SK-N-SH (cell line): ENCODE measurements at regions not wholly inside any gene's neighbourhood (a gene's known extent, or its start where the extent isn't known, plus 50 kb on each side); places are given as distances from the start of the nearest gene placed in this dataset.

Source experiments
- CTCF ChIA-PET: fragments of 300-600, 350-600 bp; formaldehyde crosslinking; extraction: SDS; loops from one replicate; lab custom pipeline; 2021; lab: Yijun Ruan, JAX
- POLR2A ChIA-PET: fragments of 350-600 bp; sonication (Branson Sonifier 250); formaldehyde crosslinking; extraction: SDS; loops from one replicate; lab custom pipeline; 2020; ENCODE audit warnings: antibody characterized with exemption, inconsistent platforms; lab: Yijun Ruan, JAX
- DNase-seq: peaks from one replicate; pipeline ENCODE4 v3.0.0; 2012
- H2AFZ ChIP-seq: fragments of 200-600 bp; sonication (generic); 2 replicates; pipeline ENCODE4 v1.8.1; 2016; ENCODE audit warnings: antibody characterized with exemption, mild to moderate bottlenecking, low read depth
- H3F3A ChIP-seq: fragments of 200-600 bp; sonication (generic); replicated peaks from 2 replicates; pipeline ENCODE3; 2016; ENCODE audit warnings: antibody characterized with exemption, mild to moderate bottlenecking; ENCODE audit not compliant: insufficient read depth
- H3K27ac ChIP-seq, 2 experiments: fragments of 200-500 bp in 1 of 2; fragments of 200-600 bp in 1 of 2; sonication (Bioruptor generic) in 1 of 2; sonication (generic), shearing (Covaris generic) in 1 of 2; 2 replicates each; pipeline versions ENCODE4 v1.5.1 to v1.6.1; 2014 to 2016; ENCODE audit warnings: low read depth in 2 of 2, inconsistent platforms in 1 of 2, low read length in 1 of 2, mild to moderate bottlenecking in 1 of 2, mixed read lengths in 1 of 2
- H3K27me3 ChIP-seq: fragments of 200-600 bp; sonication (generic), shearing (Covaris generic); 2 replicates; pipeline ENCODE4 v1.6.1; 2016; ENCODE audit warnings: mixed run types; ENCODE audit not compliant: insufficient read depth
- H3K36me3 ChIP-seq, 2 experiments: fragments of 200-500 bp in 1 of 2; fragments of 200-600 bp in 1 of 2; sonication (Bioruptor generic) in 1 of 2; sonication (generic) in 1 of 2; replicated peaks in 1 of 2; 2 replicates each; pipeline versions ENCODE3 to v1.5.1; 2014 to 2016; ENCODE audit warnings: low read length in 1 of 2, mild to moderate bottlenecking in 1 of 2; ENCODE audit not compliant: insufficient read depth in 2 of 2, control insufficient read depth in 1 of 2
- H3K4me1 ChIP-seq, 2 experiments: fragments of 200-500 bp in 1 of 2; fragments of 200-600 bp in 1 of 2; sonication (Bioruptor generic) in 1 of 2; sonication (generic), shearing (Covaris generic) in 1 of 2; 2 replicates each; pipeline versions ENCODE4 v1.5.1 to v1.6.1; 2014 to 2016; ENCODE audit warnings: low read depth in 1 of 2, low read length in 1 of 2, mixed run types in 1 of 2; ENCODE audit not compliant: insufficient read depth in 2 of 2, control insufficient read depth in 1 of 2
- H3K4me2 ChIP-seq: fragments of 200-600 bp; sonication (generic), shearing (Covaris generic); 2 replicates; pipeline ENCODE4 v1.6.1; 2017; ENCODE audit warnings: mixed run types
- H3K4me3 ChIP-seq, 2 experiments: fragments of 200-500 bp in 1 of 2; fragments of 200-600 bp in 1 of 2; sonication (Bioruptor generic) in 1 of 2; sonication (generic), shearing (Covaris generic) in 1 of 2; 2 replicates each; pipeline versions ENCODE4 v1.5.1 to v1.8.1; 2014 to 2016; ENCODE audit warnings: low read depth in 2 of 2, inconsistent platforms in 1 of 2, low read length in 1 of 2, mild to moderate bottlenecking in 1 of 2, mixed read lengths in 1 of 2, moderate library complexity in 1 of 2
- H3K79me2 ChIP-seq: fragments of 200-600 bp; sonication (generic); 2 replicates; pipeline ENCODE4 v1.8.1; 2017; ENCODE audit warnings: mild to moderate bottlenecking; ENCODE audit not compliant: insufficient read depth
- H3K9ac ChIP-seq: fragments of 200-600 bp; sonication (generic); 2 replicates; pipeline ENCODE4 v1.6.1; 2017; ENCODE audit warnings: mixed run types
- H3K9me2 ChIP-seq: fragments of 200-600 bp; sonication (generic); 2 replicates; pipeline ENCODE4 v1.6.1; 2017; ENCODE audit warnings: mixed run types
- H3K9me3 ChIP-seq: fragments of 200-600 bp; sonication (generic); 2 replicates; pipeline ENCODE4 v1.6.1; 2017; ENCODE audit warnings: mixed run types, mild to moderate bottlenecking, moderate library complexity
- H4K20me1 ChIP-seq: fragments of 200-600 bp; sonication (generic); 2 replicates; pipeline ENCODE4 v1.6.1; 2017; ENCODE audit warnings: mild to moderate bottlenecking, mixed run types; ENCODE audit not compliant: insufficient read depth
- ELF1 ChIP-seq: IDR thresholded peaks from 2 replicates; pipeline ENCODE4 v1.4.0; 2012
- EP300 ChIP-seq, 2 experiments: IDR thresholded peaks; 2 replicates each; pipeline versions ENCODE4 v1.4.0 to v1.6.1; 2012; ENCODE audit warnings: borderline replicate concordance in 1 of 2, low read depth in 1 of 2, low read length in 1 of 2
- FOXM1 ChIP-seq: IDR thresholded peaks from 2 replicates; pipeline ENCODE4 v1.4.0; 2012; ENCODE audit warnings: low read depth, mild to moderate bottlenecking
- JUND ChIP-seq: IDR thresholded peaks from 2 replicates; pipeline ENCODE4 v1.4.0; 2012
- MEF2A ChIP-seq: IDR thresholded peaks from 2 replicates; pipeline ENCODE4 v1.4.0; 2012; ENCODE audit warnings: low read depth, borderline replicate concordance
- NFIC ChIP-seq: IDR thresholded peaks from 2 replicates; pipeline ENCODE4 v1.4.0; 2012; ENCODE audit warnings: borderline replicate concordance
- NRF1 ChIP-seq: IDR thresholded peaks from 2 replicates; pipeline ENCODE4 v1.6.1; 2012; ENCODE audit warnings: low read depth, mild to moderate bottlenecking, low read length
- POLR2AphosphoS5 ChIP-seq: IDR thresholded peaks from 2 replicates; pipeline ENCODE4 v1.6.1; 2012; ENCODE audit warnings: low read depth, low read length
- RAD21 ChIP-seq: IDR thresholded peaks from 2 replicates; pipeline ENCODE4 v1.6.1; 2012; ENCODE audit warnings: mild to moderate bottlenecking, low read length
- RCOR1 ChIP-seq: fragments of 150-350 bp; IDR thresholded peaks from 2 replicates; pipeline ENCODE4 v1.6.1; 2017; ENCODE audit warnings: antibody characterized with exemption, low read length
- RFX5 ChIP-seq: IDR thresholded peaks from 2 replicates; pipeline ENCODE4 v1.6.1; 2012; ENCODE audit warnings: mild to moderate bottlenecking, improper control_type of control experiment, low read length
- RXRA ChIP-seq: IDR thresholded peaks from 2 replicates; pipeline ENCODE4 v1.4.0; 2012; ENCODE audit warnings: low read depth, mild to moderate bottlenecking, borderline replicate concordance
- SMC3 ChIP-seq: IDR thresholded peaks from 2 replicates; pipeline ENCODE4 v1.6.1; 2012; ENCODE audit warnings: low read depth, low read length, improper control_type of control experiment
- TAF1 ChIP-seq: IDR thresholded peaks from 2 replicates; pipeline ENCODE4 v1.6.1; 2012; ENCODE audit warnings: low read depth, mild to moderate bottlenecking, low read length, moderate library complexity, borderline replicate concordance
- TCF12 ChIP-seq: IDR thresholded peaks from 2 replicates; pipeline ENCODE4 v1.4.0; 2012
- WGBS: methylation state at CpG from one replicate; pipeline ENCODE4 v1.1.6; 2017; ENCODE audit warnings: low lambda C conversion rate; 5-methylcytosine and 5-hydroxymethylcytosine counted together
- TF ChIP-seq, protein P1 (sequence below): IDR thresholded peaks from 2 replicates; pipeline ENCODE4; 2012
- TF ChIP-seq, protein P2 (sequence below): IDR thresholded peaks from 2 replicates; pipeline ENCODE4 v1.4.0; 2012; ENCODE audit warnings: low read depth
- TF ChIP-seq, protein P3 (sequence below): fragments of 150-350 bp; IDR thresholded peaks from 2 replicates; pipeline ENCODE4 v1.6.1; 2016; ENCODE audit warnings: mild to moderate bottlenecking, low read depth, low read length
- TF ChIP-seq, protein P4 (sequence below): IDR thresholded peaks from 2 replicates; pipeline ENCODE4 v1.4.0; 2012; ENCODE audit warnings: low read depth, borderline replicate concordance
- TF ChIP-seq, protein P5 (sequence below): fragments of 150-350 bp; IDR thresholded peaks from 2 replicates; pipeline ENCODE4 v1.6.1; 2017; ENCODE audit warnings: antibody characterized with exemption, low read length, low read depth, borderline replicate concordance

DNA sequence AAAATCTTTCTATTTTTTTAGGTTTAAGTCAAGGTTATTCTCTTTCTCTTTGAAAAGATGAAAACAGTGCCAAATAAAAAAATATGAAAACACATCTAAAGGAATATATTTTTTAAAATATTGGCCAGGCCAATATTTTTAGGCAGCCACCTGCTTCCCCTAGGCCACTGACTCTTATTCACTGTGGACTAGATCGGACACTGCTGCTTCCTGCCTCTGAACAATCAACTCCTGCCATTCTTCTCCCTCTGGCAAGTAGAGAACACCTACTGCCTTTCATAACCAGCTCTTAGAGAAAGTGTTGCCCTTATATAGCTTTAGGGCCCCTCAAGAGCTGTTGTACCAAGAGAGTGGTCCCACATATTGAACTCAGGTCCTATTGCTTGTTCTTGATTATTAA is 529.2 kb downstream of the RAPGEF2 start:
- Histone ChIP-seq H2AFZ (no peak overlapping the region), H4K20me1 (no peaks in the 10 kb centered on the region), H3K4me1 (no peaks in the 10 kb centered on the region), H3K4me3 (no peak overlapping the region), H3K79me2 (no peaks in the 10 kb centered on the region), H3K9me2 (no peaks in the 10 kb centered on the region), H3K9me3 (no peaks in the 10 kb centered on the region), H3K27me3 (no peaks in the 10 kb centered on the region), H3K9ac (no peak overlapping the region), H3F3A (no peaks in the 10 kb centered on the region), H3K36me3 (no peaks in the 10 kb centered on the region), H3K27ac (no peak overlapping the region), H3K4me2 (no peak overlapping the region)
- POLR2A ChIA-PET: no interaction called here
- DNase-seq: no peak
- WGBS: 8% methylated on average over 1 of the region's 1 CpG
- TF ChIP-seq RXRA: no peak
- TF ChIP-seq MEF2A: no peak
- TF ChIP-seq JUND: no peak
- TF ChIP-seq, protein P1, sequence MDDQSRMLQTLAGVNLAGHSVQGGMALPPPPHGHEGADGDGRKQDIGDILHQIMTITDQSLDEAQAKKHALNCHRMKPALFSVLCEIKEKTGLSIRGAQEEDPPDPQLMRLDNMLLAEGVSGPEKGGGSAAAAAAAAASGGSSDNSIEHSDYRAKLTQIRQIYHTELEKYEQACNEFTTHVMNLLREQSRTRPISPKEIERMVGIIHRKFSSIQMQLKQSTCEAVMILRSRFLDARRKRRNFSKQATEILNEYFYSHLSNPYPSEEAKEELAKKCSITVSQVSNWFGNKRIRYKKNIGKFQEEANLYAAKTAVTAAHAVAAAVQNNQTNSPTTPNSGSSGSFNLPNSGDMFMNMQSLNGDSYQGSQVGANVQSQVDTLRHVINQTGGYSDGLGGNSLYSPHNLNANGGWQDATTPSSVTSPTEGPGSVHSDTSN: no peak
- no peak for TF ChIP-seq ELF1
- no peak for TF ChIP-seq NFIC
- TF ChIP-seq, protein P2, sequence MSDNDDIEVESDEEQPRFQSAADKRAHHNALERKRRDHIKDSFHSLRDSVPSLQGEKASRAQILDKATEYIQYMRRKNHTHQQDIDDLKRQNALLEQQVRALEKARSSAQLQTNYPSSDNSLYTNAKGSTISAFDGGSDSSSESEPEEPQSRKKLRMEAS: no peak
- TF ChIP-seq, protein P3, sequence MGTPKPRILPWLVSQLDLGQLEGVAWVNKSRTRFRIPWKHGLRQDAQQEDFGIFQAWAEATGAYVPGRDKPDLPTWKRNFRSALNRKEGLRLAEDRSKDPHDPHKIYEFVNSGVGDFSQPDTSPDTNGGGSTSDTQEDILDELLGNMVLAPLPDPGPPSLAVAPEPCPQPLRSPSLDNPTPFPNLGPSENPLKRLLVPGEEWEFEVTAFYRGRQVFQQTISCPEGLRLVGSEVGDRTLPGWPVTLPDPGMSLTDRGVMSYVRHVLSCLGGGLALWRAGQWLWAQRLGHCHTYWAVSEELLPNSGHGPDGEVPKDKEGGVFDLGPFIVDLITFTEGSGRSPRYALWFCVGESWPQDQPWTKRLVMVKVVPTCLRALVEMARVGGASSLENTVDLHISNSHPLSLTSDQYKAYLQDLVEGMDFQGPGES: no peak
- TF ChIP-seq, protein P4, sequence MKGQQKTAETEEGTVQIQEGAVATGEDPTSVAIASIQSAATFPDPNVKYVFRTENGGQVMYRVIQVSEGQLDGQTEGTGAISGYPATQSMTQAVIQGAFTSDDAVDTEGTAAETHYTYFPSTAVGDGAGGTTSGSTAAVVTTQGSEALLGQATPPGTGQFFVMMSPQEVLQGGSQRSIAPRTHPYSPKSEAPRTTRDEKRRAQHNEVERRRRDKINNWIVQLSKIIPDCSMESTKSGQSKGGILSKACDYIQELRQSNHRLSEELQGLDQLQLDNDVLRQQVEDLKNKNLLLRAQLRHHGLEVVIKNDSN: no peak
- no peak for TF ChIP-seq NRF1
- TF ChIP-seq RAD21: no peak
- no peak for TF ChIP-seq POLR2AphosphoS5
- no peak for TF ChIP-seq TCF12
- TF ChIP-seq TAF1: no peak
- no peak for TF ChIP-seq RCOR1
- TF ChIP-seq EP300 (IDR thresholded peaks at IDR 0.05; ENCODE audit: borderline replicate concordance in 1 of 2, low read depth in 1 of 2, low read length in 1 of 2): no peak
- TF ChIP-seq, protein P5, sequence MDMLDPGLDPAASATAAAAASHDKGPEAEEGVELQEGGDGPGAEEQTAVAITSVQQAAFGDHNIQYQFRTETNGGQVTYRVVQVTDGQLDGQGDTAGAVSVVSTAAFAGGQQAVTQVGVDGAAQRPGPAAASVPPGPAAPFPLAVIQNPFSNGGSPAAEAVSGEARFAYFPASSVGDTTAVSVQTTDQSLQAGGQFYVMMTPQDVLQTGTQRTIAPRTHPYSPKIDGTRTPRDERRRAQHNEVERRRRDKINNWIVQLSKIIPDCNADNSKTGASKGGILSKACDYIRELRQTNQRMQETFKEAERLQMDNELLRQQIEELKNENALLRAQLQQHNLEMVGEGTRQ: no peak
- TF ChIP-seq SMC3: no peak
- TF ChIP-seq FOXM1: no peak
- TF ChIP-seq RFX5: no peak
- CTCF ChIA-PET: no interaction called here
